ENCODE measurements at regions not wholly inside any gene's neighbourhood (a gene's known extent, or its start where the extent isn't known, plus 50 kb on each side); places are given as distances from the start of the nearest gene placed in this dataset.
"Not testable (repeated sequence)": the region's sequence is repeated elsewhere in the genome, so short reads cannot be mapped to it uniquely, and the experiment has no call there.

- not testable (repeated sequence) for DNase-seq
Measured at GRCh38 chr5:40108764-40109390, 570.8 kb upstream of the PTGER4 start.

GRCh38 chr5:40107786-40108185 lies 571.9 kb upstream of the PTGER4 start:
- not testable (repeated sequence) for DNase-seq

DNA sequence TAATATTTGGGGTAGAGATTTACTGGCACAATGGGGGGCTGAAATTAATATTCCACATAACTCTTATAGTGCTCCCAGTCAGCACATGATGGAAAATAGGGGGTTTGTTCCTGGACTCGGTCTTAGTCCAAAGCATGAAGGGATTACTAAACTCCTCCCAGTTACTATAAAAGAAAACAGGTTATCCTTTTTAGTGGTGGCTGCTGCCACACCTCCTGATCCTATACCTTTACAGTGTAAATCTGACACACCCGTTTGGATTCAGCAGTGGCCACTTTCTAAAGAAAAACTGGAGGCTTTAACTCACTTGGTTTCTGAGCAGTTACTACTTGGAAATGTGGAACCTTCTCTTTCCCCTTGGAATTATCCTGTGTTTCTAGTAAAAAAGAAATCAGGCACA lies 572.9 kb upstream of the PTGER4 start:
- no peak for DNase-seq

DNA sequence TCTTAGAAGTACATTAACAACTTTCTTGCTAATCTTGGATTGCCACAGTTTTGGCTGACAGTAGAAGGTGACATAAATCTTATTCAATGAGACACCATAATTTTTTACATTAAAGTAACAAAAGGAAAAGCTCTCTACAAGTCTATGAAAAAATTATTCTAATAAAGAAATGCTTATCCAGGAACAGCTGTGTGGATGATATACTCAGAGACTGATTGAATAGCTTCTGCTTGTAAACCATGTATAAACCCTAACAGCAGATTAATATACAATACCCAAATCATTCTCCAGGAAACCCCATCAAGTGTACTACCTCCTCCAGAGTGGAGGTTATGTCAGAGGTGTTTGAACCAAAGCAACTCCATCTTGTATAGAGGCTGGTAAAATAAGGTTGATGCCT lies 581.4 kb upstream of the PTGER4 start:
- no peak for DNase-seq

DNA sequence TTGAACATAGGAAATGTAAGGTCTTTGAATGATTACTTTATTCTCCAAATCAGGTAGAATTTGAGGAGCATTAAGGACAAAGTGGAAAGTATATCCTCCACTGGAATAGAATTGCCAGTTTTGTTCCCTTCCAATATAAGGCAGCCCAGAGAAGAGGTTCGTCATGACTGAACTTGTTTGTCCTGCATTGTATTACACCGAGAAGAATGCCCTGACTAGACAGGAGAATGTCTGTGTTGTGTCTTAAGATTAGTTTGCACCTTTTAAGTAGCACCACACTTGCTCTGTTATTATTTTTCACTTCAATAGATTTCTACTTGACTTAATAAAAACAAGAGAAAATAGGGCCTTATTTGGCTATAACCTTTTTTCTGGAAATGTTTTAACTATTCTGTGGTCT lies 586.2 kb upstream of the PTGER4 start:
- DNase-seq: no peak

GRCh38 chr5:40089269-40089668 lies 590.4 kb upstream of the PTGER4 start:
- no peak for DNase-seq

DNA sequence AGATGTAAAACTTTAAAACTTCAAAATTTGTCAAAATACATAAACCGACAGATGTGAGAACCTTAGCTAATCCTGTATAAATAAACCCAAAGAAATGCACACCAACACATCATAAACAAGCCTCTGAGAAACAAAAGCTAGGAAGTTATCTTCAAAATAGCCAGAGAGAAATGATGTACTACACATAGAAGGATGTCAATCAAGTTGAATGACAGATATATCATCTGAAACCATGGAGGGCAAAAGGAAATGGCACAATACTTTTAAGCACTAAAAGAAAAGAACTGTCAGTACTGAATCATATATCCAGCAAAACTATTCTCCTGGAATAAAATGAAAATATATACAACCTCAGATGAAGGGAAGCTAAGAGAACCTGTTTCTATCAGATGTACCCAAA lies 595.1 kb upstream of the PTGER4 start:
- DNase-seq: no peak

- DNase-seq: no peak
Measured at GRCh38 chr5:40082313-40082712, 597.4 kb upstream of the PTGER4 start.

DNA sequence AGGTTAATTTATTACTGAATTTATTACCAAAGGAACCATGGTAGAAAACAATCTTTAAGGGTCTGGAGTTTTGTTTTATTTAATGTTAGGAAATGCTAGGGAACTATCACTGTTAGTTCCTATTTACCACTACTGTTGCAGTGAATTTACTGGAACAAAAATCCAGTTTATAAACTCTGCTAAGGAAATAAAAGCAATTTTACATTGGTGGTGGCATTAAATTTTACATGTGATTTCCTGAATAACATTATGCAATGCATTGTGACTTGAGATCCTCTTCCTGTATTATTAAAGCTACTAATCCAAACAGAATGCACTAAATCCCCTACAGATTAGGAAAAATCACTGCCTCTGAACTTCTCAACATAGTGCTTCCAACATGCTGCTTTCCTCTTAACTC lies 599.5 kb upstream of the PTGER4 start:
- no peak for DNase-seq

DNA sequence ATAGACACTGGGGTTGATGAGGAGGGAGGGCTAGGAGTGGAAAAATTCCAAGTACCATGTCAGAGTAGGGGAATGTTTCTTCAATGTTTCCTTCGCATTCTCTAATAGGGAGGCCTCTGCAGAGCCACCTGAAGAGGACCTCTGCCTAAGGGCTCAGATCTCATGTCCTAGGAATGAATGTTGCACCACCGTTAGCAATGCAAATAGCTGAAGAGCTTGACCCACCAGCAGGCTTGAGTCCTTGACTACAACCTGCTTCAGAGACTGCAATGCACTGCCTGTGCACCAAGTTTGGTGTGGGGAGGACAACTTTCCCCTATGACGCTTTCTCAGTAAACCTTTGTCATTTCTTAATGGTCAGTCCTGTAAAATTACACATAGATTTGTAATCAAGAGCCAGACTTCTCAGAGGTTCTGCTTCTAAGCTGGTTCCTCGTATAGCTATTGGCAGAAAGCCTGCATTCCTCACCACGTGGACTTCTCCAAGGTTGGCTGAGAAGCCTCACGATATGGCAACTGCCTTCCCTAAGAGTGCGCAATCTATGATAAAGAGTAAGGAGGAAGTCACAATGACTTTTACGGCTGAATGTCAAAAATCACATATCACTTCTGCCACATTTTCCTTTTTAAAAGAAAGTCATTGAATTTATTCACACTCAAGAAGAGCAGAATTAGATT lies 600.7 kb upstream of the PTGER4 start:
- DNase-seq: no peak

GRCh38 chr5:40074826-40075225 lies 604.9 kb upstream of the PTGER4 start:
- no peak for DNase-seq

DNA sequence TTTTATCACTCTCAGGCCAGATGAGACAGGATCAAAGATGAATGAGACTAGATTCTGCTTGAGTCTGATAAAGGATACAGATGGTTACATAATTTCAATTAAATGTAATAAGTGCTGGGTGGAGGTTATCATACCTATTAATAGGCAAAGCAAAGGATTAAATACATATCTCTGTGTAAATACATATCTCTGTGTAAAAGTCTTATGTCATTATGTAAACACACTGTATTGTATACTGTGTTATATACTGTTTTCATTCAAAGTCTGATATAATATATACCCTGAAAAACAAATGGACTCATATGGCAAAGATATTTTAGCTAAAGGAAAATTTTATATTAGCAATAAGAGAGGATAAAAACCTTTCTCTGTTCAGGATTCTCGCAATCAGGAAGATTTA lies 605.8 kb upstream of the PTGER4 start:
- DNase-seq: no peak

GRCh38 chr5:40071870-40072269 lies 607.8 kb upstream of the PTGER4 start:
- DNase-seq: no peak

GRCh38 chr5:40066616-40067015 lies 613.1 kb upstream of the PTGER4 start:
- DNase-seq: no peak

- DNase-seq: no peak
Measured at GRCh38 chr5:40052808-40053207, 626.9 kb upstream of the PTGER4 start.

DNA sequence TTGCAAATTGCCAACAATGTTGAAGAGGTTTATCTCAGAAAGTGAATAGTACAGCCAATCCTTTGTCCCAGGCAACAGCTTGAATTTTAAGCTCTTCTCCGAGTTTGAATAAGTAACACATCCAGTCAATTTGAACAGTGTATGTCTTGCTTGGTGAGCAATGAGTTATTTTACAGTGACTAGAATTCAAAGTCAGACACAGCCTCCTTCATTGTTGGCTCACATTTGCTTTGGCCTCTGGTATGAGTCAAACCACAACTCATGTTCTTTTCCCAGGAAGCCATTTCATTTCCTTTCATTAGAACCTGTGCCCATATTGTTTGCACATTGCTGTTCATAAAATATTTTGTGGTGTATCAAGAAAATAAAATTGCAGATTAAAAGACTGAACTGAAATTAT lies 622.0 kb upstream of the DAB2 start:
- DNase-seq: no peak

DNA sequence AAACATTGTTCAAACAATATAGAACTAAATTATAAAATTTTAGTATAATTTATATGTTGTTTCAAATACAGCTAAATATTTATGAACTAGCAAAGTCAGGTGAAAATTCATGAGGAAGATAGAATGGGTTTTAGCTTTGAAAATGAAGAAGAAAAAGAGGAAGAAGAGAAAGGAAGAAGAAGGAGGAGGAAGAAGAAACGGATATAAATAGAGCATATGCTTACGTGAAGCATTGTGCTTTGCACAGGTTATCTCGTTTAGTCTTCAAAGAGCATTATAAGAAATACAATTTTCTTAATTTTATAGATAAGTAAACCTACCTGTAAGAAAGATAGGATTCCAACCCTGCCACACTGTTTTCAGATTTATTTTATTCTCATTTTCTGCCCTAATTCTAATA lies 620.6 kb upstream of the DAB2 start:
- no peak for DNase-seq

DNA sequence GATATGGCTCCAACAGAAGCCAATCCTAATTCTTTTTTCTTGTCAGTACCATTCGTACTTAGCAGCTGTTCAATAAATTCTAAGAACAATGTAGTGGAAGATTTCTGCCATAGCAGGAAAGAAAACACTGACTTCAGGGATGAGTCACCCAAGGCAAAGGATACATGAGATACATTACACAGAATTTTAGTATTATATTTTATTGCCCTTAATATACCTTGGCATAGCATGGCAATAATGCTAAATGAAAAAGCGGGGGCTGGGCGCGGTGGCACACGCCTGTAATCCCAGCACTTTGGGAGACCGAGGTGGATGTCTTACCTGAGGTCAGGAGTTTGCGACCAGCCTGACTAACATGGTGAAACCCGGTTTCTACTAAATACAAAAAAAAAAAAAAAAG lies 619.1 kb upstream of the DAB2 start:
- DNase-seq: no peak

GRCh38 chr5:40041452-40041851 lies 616.7 kb upstream of the DAB2 start:
- no peak for DNase-seq

DNA sequence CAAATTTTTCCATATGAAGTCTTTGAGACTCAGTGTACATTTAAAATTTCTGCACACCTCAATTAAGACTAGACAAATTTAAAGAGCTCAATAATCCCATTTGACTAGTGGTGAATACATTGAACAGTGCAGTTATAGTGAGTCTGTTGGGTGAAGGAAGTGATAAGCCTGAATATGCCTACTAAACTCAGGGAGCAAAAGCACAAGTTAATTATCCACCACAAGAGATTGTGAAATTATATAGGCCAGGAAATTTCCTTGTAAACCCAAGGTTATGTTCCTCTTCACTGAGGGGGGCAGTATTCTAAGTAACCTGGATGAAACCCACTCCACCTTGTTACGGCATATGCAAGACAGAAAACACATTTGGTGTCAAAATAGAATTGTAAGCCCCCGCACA lies 612.9 kb upstream of the DAB2 start:
- DNase-seq: no peak

GRCh38 chr5:40034441-40034840 lies 609.7 kb upstream of the DAB2 start:
- no peak for DNase-seq

GRCh38 chr5:40033411-40033810 lies 608.6 kb upstream of the DAB2 start:
- DNase-seq: no peak

GRCh38 chr5:40033009-40033408 lies 608.2 kb upstream of the DAB2 start:
- no peak for DNase-seq

- DNase-seq: no peak
Measured at GRCh38 chr5:40030661-40031060, 605.9 kb upstream of the DAB2 start.
